ENCODE measurements at regions not wholly inside any gene's neighbourhood (a gene's known extent, or its start where the extent isn't known, plus 50 kb on each side); places are given as distances from the start of the nearest gene placed in this dataset.
"Not testable (repeated sequence)": the region's sequence is repeated elsewhere in the genome, so short reads cannot be mapped to it uniquely, and the experiment has no call there.

GRCh38 chr13:67964986-67965385, 734.9 kb upstream of the PCDH9 start:
- DNase-seq = no peak
- no peak overlapping the region for H3K4me3 Mint-ChIP-seq
- H3K27me3 Mint-ChIP-seq = no peaks in the 10 kb centered on the region
- H3K36me3 Mint-ChIP-seq = no peaks in the 10 kb centered on the region
- H3K9me3 Mint-ChIP-seq = peaks cover 3% of the 10 kb centered on the region
- H3K27ac Mint-ChIP-seq = no peak overlapping the region
- H3K4me1 Mint-ChIP-seq = no peaks in the 10 kb centered on the region

- no peak overlapping the region for H3K27ac Mint-ChIP-seq
- no peaks in the 10 kb centered on the region for H3K27me3 Mint-ChIP-seq
- H3K4me1 Mint-ChIP-seq = no peaks in the 10 kb centered on the region
- no peak overlapping the region for H3K4me3 Mint-ChIP-seq
- no peak for DNase-seq
- H3K36me3 Mint-ChIP-seq = no peaks in the 10 kb centered on the region
- H3K9me3 Mint-ChIP-seq = peaks cover 3% of the 10 kb centered on the region
These were observed 734.0 kb upstream of the PCDH9 start for GRCh38 chr13:67964091-67964490.

- H3K36me3 Mint-ChIP-seq = no peaks in the 10 kb centered on the region
These were observed 731.2 kb upstream of the PCDH9 start for GRCh38 chr13:67961331-67961730.

GRCh38 chr13:67951431-67951830, 721.3 kb upstream of the PCDH9 start:
- H3K4me3 Mint-ChIP-seq = no peak overlapping the region
- no peaks in the 10 kb centered on the region for H3K4me1 Mint-ChIP-seq
- no peak overlapping the region for H3K27ac Mint-ChIP-seq
- H3K9me3 Mint-ChIP-seq = peaks cover 7% of the 10 kb centered on the region
- H3K36me3 Mint-ChIP-seq = no peaks in the 10 kb centered on the region
- DNase-seq = no peak
- H3K27me3 Mint-ChIP-seq = no peaks in the 10 kb centered on the region

More at GRCh38 chr13:67961331-67961730, 731.2 kb upstream of the PCDH9 start:
- no peak overlapping the region for H3K27ac Mint-ChIP-seq
- H3K9me3 Mint-ChIP-seq = peaks cover 7% of the 10 kb centered on the region
- H3K27me3 Mint-ChIP-seq = no peaks in the 10 kb centered on the region
- no peak for DNase-seq
- no peak overlapping the region for H3K4me3 Mint-ChIP-seq
- no peaks in the 10 kb centered on the region for H3K4me1 Mint-ChIP-seq

GRCh38 chr13:67950603-67951002, 720.5 kb upstream of the PCDH9 start:
- no peak overlapping the region for H3K4me3 Mint-ChIP-seq
- no peaks in the 10 kb centered on the region for H3K27me3 Mint-ChIP-seq
- H3K27ac Mint-ChIP-seq = no peak overlapping the region
- no peak for DNase-seq
- no peaks in the 10 kb centered on the region for H3K36me3 Mint-ChIP-seq
- H3K4me1 Mint-ChIP-seq = no peaks in the 10 kb centered on the region
- H3K9me3 Mint-ChIP-seq = peaks cover 7% of the 10 kb centered on the region

- no peaks in the 10 kb centered on the region for H3K27me3 Mint-ChIP-seq
- no peaks in the 10 kb centered on the region for H3K4me1 Mint-ChIP-seq
- no peak overlapping the region for H3K27ac Mint-ChIP-seq
- no peak overlapping the region for H3K4me3 Mint-ChIP-seq
- no peaks in the 10 kb centered on the region for H3K36me3 Mint-ChIP-seq
- H3K9me3 Mint-ChIP-seq = peaks cover 5% of the 10 kb centered on the region
- DNase-seq = no peak
These were observed 716.0 kb upstream of the PCDH9 start for GRCh38 chr13:67946131-67946530.

- no peaks in the 10 kb centered on the region for H3K4me1 Mint-ChIP-seq
- no peak overlapping the region for H3K4me3 Mint-ChIP-seq
- DNase-seq = no peak
- no peak overlapping the region for H3K27ac Mint-ChIP-seq
- no peaks in the 10 kb centered on the region for H3K36me3 Mint-ChIP-seq
- no peaks in the 10 kb centered on the region for H3K27me3 Mint-ChIP-seq
- H3K9me3 Mint-ChIP-seq = peaks cover 9% of the 10 kb centered on the region
These were observed 713.0 kb upstream of the PCDH9 start for GRCh38 chr13:67943116-67943515.

GRCh38 chr13:67935626-67936025, 705.5 kb upstream of the PCDH9 start:
- H3K9me3 Mint-ChIP-seq = peaks cover 5% of the 10 kb centered on the region
- H3K4me1 Mint-ChIP-seq = no peaks in the 10 kb centered on the region
- H3K4me3 Mint-ChIP-seq = no peak overlapping the region
- no peak for DNase-seq
- no peaks in the 10 kb centered on the region for H3K27me3 Mint-ChIP-seq
- H3K36me3 Mint-ChIP-seq = no peaks in the 10 kb centered on the region
- H3K27ac Mint-ChIP-seq = no peak overlapping the region

GRCh38 chr13:67934617-67935330, 704.6 kb upstream of the PCDH9 start:
- Mint-ChIP-seq H3K4me3 (no peak overlapping the region), H3K36me3 (no peaks in the 10 kb centered on the region), H3K4me1 (no peaks in the 10 kb centered on the region), H3K27me3 (no peaks in the 10 kb centered on the region), H3K9me3 (peaks cover 5% of the 10 kb centered on the region), H3K27ac (no peak overlapping the region)
- no peak for DNase-seq

- Mint-ChIP-seq H3K9me3 (peaks cover 1% of the 10 kb centered on the region), H3K36me3 (no peaks in the 10 kb centered on the region), H3K4me1 (no peaks in the 10 kb centered on the region), H3K4me3 (no peak overlapping the region), H3K27me3 (no peaks in the 10 kb centered on the region), H3K27ac (no peak overlapping the region)
- DNase-seq = no peak
These were observed 702.9 kb upstream of the PCDH9 start for GRCh38 chr13:67932991-67933390.

GRCh38 chr13:67917291-67917987, 687.3 kb upstream of the PCDH9 start:
- H3K4me3 Mint-ChIP-seq = no peak overlapping the region
- H3K9me3 Mint-ChIP-seq = peaks cover 8% of the 10 kb centered on the region
- no peak overlapping the region for H3K27ac Mint-ChIP-seq
- no peaks in the 10 kb centered on the region for H3K36me3 Mint-ChIP-seq
- DNase-seq = no peak
- H3K4me1 Mint-ChIP-seq = no peaks in the 10 kb centered on the region
- H3K27me3 Mint-ChIP-seq = no peaks in the 10 kb centered on the region

GRCh38 chr13:67916650-67917049, 686.5 kb upstream of the PCDH9 start:
- Mint-ChIP-seq H3K36me3 (no peaks in the 10 kb centered on the region), H3K27me3 (no peaks in the 10 kb centered on the region), H3K4me1 (no peaks in the 10 kb centered on the region), H3K27ac (no peak overlapping the region), H3K4me3 (no peak overlapping the region), H3K9me3 (peaks cover 8% of the 10 kb centered on the region)
- DNase-seq = no peak

GRCh38 chr13:67914535-67914934, 684.4 kb upstream of the PCDH9 start:
- Mint-ChIP-seq H3K27me3 (no peaks in the 10 kb centered on the region), H3K36me3 (no peaks in the 10 kb centered on the region), H3K27ac (no peak overlapping the region), H3K4me3 (no peak overlapping the region), H3K4me1 (no peaks in the 10 kb centered on the region), H3K9me3 (peaks cover 8% of the 10 kb centered on the region)
- no peak for DNase-seq

GRCh38 chr13:67902960-67903359, 672.8 kb upstream of the PCDH9 start:
- not testable (repeated sequence) for H3K27me3 Mint-ChIP-seq, H3K36me3 Mint-ChIP-seq, H3K27ac Mint-ChIP-seq, DNase-seq, H3K4me3 Mint-ChIP-seq, H3K4me1 Mint-ChIP-seq
- H3K9me3 Mint-ChIP-seq = peaks cover 27% of the 10 kb centered on the region

- H3K27ac Mint-ChIP-seq = no peak overlapping the region
- H3K27me3 Mint-ChIP-seq = no peaks in the 10 kb centered on the region
- peaks cover 2% of the 10 kb centered on the region for H3K9me3 Mint-ChIP-seq
- H3K36me3 Mint-ChIP-seq = no peaks in the 10 kb centered on the region
- no peaks in the 10 kb centered on the region for H3K4me1 Mint-ChIP-seq
- DNase-seq = no peak
- no peak overlapping the region for H3K4me3 Mint-ChIP-seq
These were observed 650.8 kb upstream of the PCDH9 start for GRCh38 chr13:67880916-67881315.

- no peak for DNase-seq
- Mint-ChIP-seq H3K27me3 (no peaks in the 10 kb centered on the region), H3K36me3 (no peaks in the 10 kb centered on the region), H3K4me1 (no peaks in the 10 kb centered on the region), H3K9me3 (no peaks in the 10 kb centered on the region), H3K27ac (no peak overlapping the region), H3K4me3 (no peak overlapping the region)
These were observed 648.2 kb upstream of the PCDH9 start for GRCh38 chr13:67878376-67878775.

Data from activated naive CD8-positive, alpha-beta T cell treated with anti-CD3 and anti-CD28 coated beads for 36 hours (primary cell).